ENCODE measurements at regions not wholly inside any gene's neighbourhood (a gene's known extent, or its start where the extent isn't known, plus 50 kb on each side); places are given as distances from the start of the nearest gene placed in this dataset.

- H3K4me3 ChIP-seq: no peak overlapping the region
- intact Hi-C loops (cut with DNase I): no loop called here
- 67 to 71% methylated on average over 6 of the region's 6 CpGs for WGBS, 2 donors
These were observed 131.2 kb upstream of the KCNG1 start for GRCh38 chr20:51153867-51154707.

GRCh38 chr20:51148941-51149340, 126.0 kb upstream of the KCNG1 start:
- TF ChIP-seq CTCF (IDR thresholded peaks at IDR 0.05): no peak
- no peak for DNase-seq
- ATAC-seq: no peak
- 86 to 94% methylated on average over 2 of the region's 2 CpGs for WGBS, 2 donors
- H3K27ac ChIP-seq: no peak overlapping the region
- H3K4me3 ChIP-seq: no peak overlapping the region
- no peaks in the 10 kb centered on the region for H3K4me1 ChIP-seq
- intact Hi-C loops (cut with DNase I): no loop called here
- peaks cover 0 to 20% (median 7%) of the 10 kb centered on the region in 11 donors for H3K9me3 ChIP-seq
- H3K27me3 ChIP-seq: peaks cover 0 to 24% (median 15%) of the 10 kb centered on the region in 7 donors
- no peaks in the 10 kb centered on the region for H3K36me3 ChIP-seq

More at GRCh38 chr20:51153867-51154707, 131.2 kb upstream of the KCNG1 start:
- no peak overlapping the region for H3K27ac ChIP-seq
- peaks cover 0 to 5% (median 0%) of the 10 kb centered on the region in 9 donors for H3K4me1 ChIP-seq
- ATAC-seq: no peak
- no peaks in the 10 kb centered on the region for H3K9me3 ChIP-seq
- no peak for DNase-seq
- no peaks in the 10 kb centered on the region for H3K36me3 ChIP-seq
- TF ChIP-seq CTCF (IDR thresholded peaks at IDR 0.05): no peak
- H3K27me3 ChIP-seq: peaks cover 0 to 50% (median 43%) of the 10 kb centered on the region in 7 donors

- DNase-seq: no peak
- TF ChIP-seq CTCF (IDR thresholded peaks at IDR 0.05): no peak
- intact Hi-C loops (cut with DNase I): no loop called here
- no peak overlapping the region for H3K4me3 ChIP-seq
- ATAC-seq: no peak
- H3K27ac ChIP-seq: no peak overlapping the region
- peaks cover 0 to 33% (median 9%) of the 10 kb centered on the region in 7 donors for H3K27me3 ChIP-seq
- H3K4me1 ChIP-seq: no peaks in the 10 kb centered on the region
- WGBS, 2 donors: 41 to 43% methylated on average over 5 of the region's 5 CpGs
- peaks cover 0 to 20% (median 7%) of the 10 kb centered on the region in 11 donors for H3K9me3 ChIP-seq
- H3K36me3 ChIP-seq: no peaks in the 10 kb centered on the region
These were observed 121.6 kb upstream of the KCNG1 start for GRCh38 chr20:51144476-51144875.

GRCh38 chr20:51143652-51144051, 120.7 kb upstream of the KCNG1 start:
- no peaks in the 10 kb centered on the region for H3K4me1 ChIP-seq
- no peak for DNase-seq
- ATAC-seq: no peak
- H3K27me3 ChIP-seq: peaks cover 0 to 36% (median 9%) of the 10 kb centered on the region in 7 donors
- H3K4me3 ChIP-seq: no peak overlapping the region
- no peaks in the 10 kb centered on the region for H3K36me3 ChIP-seq
- intact Hi-C loops (cut with DNase I): no loop called here
- 78 to 89% methylated on average over 2 of the region's 2 CpGs for WGBS, 2 donors
- TF ChIP-seq CTCF (IDR thresholded peaks at IDR 0.05): no peak
- peaks cover 0 to 20% (median 7%) of the 10 kb centered on the region in 11 donors for H3K9me3 ChIP-seq
- no peak overlapping the region for H3K27ac ChIP-seq

Measured in heart right ventricle (tissue), 16 donors.